ENCODE measurements at regions not wholly inside any gene's neighbourhood (a gene's known extent, or its start where the extent isn't known, plus 50 kb on each side); places are given as distances from the start of the nearest gene placed in this dataset.
"Not testable (repeated sequence)": the region's sequence is repeated elsewhere in the genome, so short reads cannot be mapped to it uniquely, and the experiment has no call there.

- Histone ChIP-seq H2AFZ (ENCODE audit: low read depth, low read length) (no peak overlapping the region), H3K4me1 (ENCODE audit: control insufficient read depth, extremely low read depth, insufficient read depth, low read length) (no peaks in the 10 kb centered on the region), H3K27ac (ENCODE audit: insufficient read depth, low read depth, low read length) (no peak overlapping the region), H3K4me3 (replicated peaks in 1 of 3; ENCODE audit: insufficient read depth in 1 of 3, low read depth in 1 of 3, low read length in 3 of 3) (no peak overlapping the region), H3K36me3 (ENCODE audit: control insufficient read depth in 2 of 2, extremely low read depth in 1 of 2, insufficient read depth in 2 of 2, low read length in 2 of 2) (no peaks in the 10 kb centered on the region), H3K4me2 (ENCODE audit: insufficient read depth, low read length) (no peak overlapping the region), H3K79me2 (ENCODE audit: control insufficient read depth, insufficient read depth, low read length) (no peaks in the 10 kb centered on the region), H3K27me3 (ENCODE audit: control insufficient read depth in 2 of 2, insufficient read depth in 2 of 2, low read length in 2 of 2) (no peaks in the 10 kb centered on the region), H3K9me1 (replicated peaks; ENCODE audit: control insufficient read depth, extremely low read depth, insufficient read depth, low read length) (no peaks in the 10 kb centered on the region), H4K20me1 (replicated peaks; ENCODE audit: control insufficient read depth, extremely low read depth, insufficient read depth, low read length) (no peaks in the 10 kb centered on the region), H3K9ac (replicated peaks; ENCODE audit: extremely low read depth, insufficient read depth, low read length) (no peak overlapping the region), H3K9me3 (replicated peaks; ENCODE audit: control insufficient read depth, insufficient read depth, low read length) (no peaks in the 10 kb centered on the region)
- intact Hi-C loops (cut with micrococcal nuclease) (no loop called here), dilution Hi-C loops (cut with MboI; ENCODE audit: extremely low pct_ligation_motif_present, low sequenced_read_pairs) (no loop called here)
- TF ChIP-seq POLR2AphosphoS5 (IDR thresholded peaks at IDR 0.05; ENCODE audit: insufficient read depth, low read depth, low read length), result no peak
- no peak for TF ChIP-seq EZH2 (IDR thresholded peaks at IDR 0.05; ENCODE audit: borderline replicate concordance, low read depth, low read length, severe bottlenecking)
- no peak for TF ChIP-seq FOS (IDR thresholded peaks at IDR 0.05; ENCODE audit: borderline replicate concordance, insufficient read depth, low read length)
- TF ChIP-seq JUN (IDR thresholded peaks at IDR 0.05; ENCODE audit: borderline replicate concordance, insufficient read depth, insufficient read length, low read depth), result no peak
- TF ChIP-seq, protein P1, sequence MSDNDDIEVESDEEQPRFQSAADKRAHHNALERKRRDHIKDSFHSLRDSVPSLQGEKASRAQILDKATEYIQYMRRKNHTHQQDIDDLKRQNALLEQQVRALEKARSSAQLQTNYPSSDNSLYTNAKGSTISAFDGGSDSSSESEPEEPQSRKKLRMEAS (IDR thresholded peaks at IDR 0.05; ENCODE audit: insufficient read depth, insufficient read length), result no peak
- TF ChIP-seq CTCF (IDR thresholded peaks at IDR 0.05; ENCODE audit: extremely low read depth in 1 of 2, insufficient read depth in 1 of 2, low read depth in 1 of 2, low read length in 2 of 2), result no peak
- no peak for TF ChIP-seq MYC (IDR thresholded peaks at IDR 0.05; ENCODE audit: low read depth, low read length)
- no peak for TF ChIP-seq GATA2 (IDR thresholded peaks at IDR 0.05; ENCODE audit: insufficient read depth, insufficient read length, low read depth, low read length)
- no peak for TF ChIP-seq POLR2A (IDR thresholded peaks at IDR 0.05; ENCODE audit: low read depth, low read length)
- ChIA-PET CTCF (no interaction called here), POLR2A (no interaction called here)
- no TSS peak for BruUV-seq (replicated peaks)
- FAIRE-seq (no peak), DNase-seq (ENCODE audit: low read depth, low spot score) (no peak)
Observed at GRCh38 chr12:102642199-102642598, 161.8 kb upstream of the IGF1 start.

GRCh38 chr12:102640658-102641057, 160.3 kb upstream of the IGF1 start:
- H2AFZ ChIP-seq (ENCODE audit: low read depth, low read length); H3K27me3 ChIP-seq (ENCODE audit: control insufficient read depth in 2 of 2, insufficient read depth in 2 of 2, low read length in 2 of 2); dilution Hi-C loops (cut with MboI; ENCODE audit: extremely low pct_ligation_motif_present, low sequenced_read_pairs); DNase-seq (ENCODE audit: low read depth, low spot score); intact Hi-C loops (cut with micrococcal nuclease); H3K27ac ChIP-seq (ENCODE audit: insufficient read depth, low read depth, low read length); H3K9ac ChIP-seq (replicated peaks; ENCODE audit: extremely low read depth, insufficient read depth, low read length); CTCF ChIA-PET; H3K4me2 ChIP-seq (ENCODE audit: insufficient read depth, low read length); H3K36me3 ChIP-seq (ENCODE audit: control insufficient read depth in 2 of 2, extremely low read depth in 1 of 2, insufficient read depth in 2 of 2, low read length in 2 of 2); H3K9me3 ChIP-seq (replicated peaks; ENCODE audit: control insufficient read depth, insufficient read depth, low read length); H4K20me1 ChIP-seq (replicated peaks; ENCODE audit: control insufficient read depth, extremely low read depth, insufficient read depth, low read length); POLR2A ChIA-PET; H3K4me1 ChIP-seq (ENCODE audit: control insufficient read depth, extremely low read depth, insufficient read depth, low read length); FAIRE-seq; BruUV-seq (replicated peaks); H3K9me1 ChIP-seq (replicated peaks; ENCODE audit: control insufficient read depth, extremely low read depth, insufficient read depth, low read length); H3K79me2 ChIP-seq (ENCODE audit: control insufficient read depth, insufficient read depth, low read length); H3K4me3 ChIP-seq (replicated peaks in 1 of 3; ENCODE audit: insufficient read depth in 1 of 3, low read depth in 1 of 3, low read length in 3 of 3): not testable (repeated sequence)

All from endothelial cell of umbilical vein (primary cell).